H1 (cell line): ENCODE measurements at regions not wholly inside any gene's neighbourhood (a gene's known extent, or its start where the extent isn't known, plus 50 kb on each side); places are given as distances from the start of the nearest gene placed in this dataset.

Experiments used
- CTCF ChIA-PET: fragments of 300-600 bp; sonication (Branson Sonifier 250); formaldehyde crosslinking; loops from one replicate; lab custom pipeline; 2021; ENCODE audit not compliant: partially characterized antibody; lab: Charles Lee
- POLR2A ChIA-PET: fragments of 300-600 bp; sonication (Branson Sonifier 250); formaldehyde crosslinking; loops from one replicate; lab custom pipeline; 2021; ENCODE audit warnings: inconsistent platforms; ENCODE audit not compliant: partially characterized antibody; lab: Charles Lee
- DNase-seq, 2 experiments: peaks; one replicate each; pipeline versions ENCODE4 v3.0.0 to v3.0.0-alpha.2; 2010 to 2022; ENCODE audit warnings: low spot score in 2 of 2, low read depth in 1 of 2, mixed read lengths in 1 of 2
- FAIRE-seq: peaks from 2 replicates; lab custom pipeline; 2011; peaks lifted over from hg19 to GRCh38; lab: Jason Lieb, UNC
- H2AFZ ChIP-seq: 2 replicates; pipeline ENCODE4 v1.8.1; 2012; ENCODE audit warnings: low read length, inconsistent platforms
- H2AK5ac ChIP-seq: 2 replicates; pipeline ENCODE4 v1.6.1; 2013; ENCODE audit warnings: low read depth, low read length
- H2BK120ac ChIP-seq: replicated peaks from 2 replicates; pipeline ENCODE3; 2013; ENCODE audit warnings: low read depth, low read length, inconsistent platforms
- H2BK12ac ChIP-seq: 2 replicates; pipeline ENCODE4 v1.6.1; 2013; ENCODE audit warnings: low read depth, low read length
- H2BK15ac ChIP-seq: 2 replicates; pipeline ENCODE4 v1.6.1; 2013; ENCODE audit warnings: low read length
- H2BK20ac ChIP-seq: 2 replicates; pipeline ENCODE4 v1.6.1; 2013; ENCODE audit warnings: low read length
- H2BK5ac ChIP-seq: 2 replicates; pipeline ENCODE4 v1.6.1; 2013; ENCODE audit warnings: low read depth, low read length
- H3K14ac ChIP-seq: 2 replicates; pipeline ENCODE4 v1.6.1; 2013; ENCODE audit warnings: inconsistent platforms; ENCODE audit not compliant: insufficient read length
- H3K18ac ChIP-seq: 2 replicates; pipeline ENCODE4 v1.6.1; 2013; ENCODE audit warnings: low read length; ENCODE audit errors: extremely low read depth
- H3K23ac ChIP-seq: 2 replicates; pipeline ENCODE4 v1.6.1; 2013; ENCODE audit warnings: inconsistent platforms; ENCODE audit not compliant: insufficient read length
- H3K23me2 ChIP-seq: 2 replicates; pipeline ENCODE4 v1.6.1; 2013; ENCODE audit warnings: low read depth, low read length
- H3K27ac ChIP-seq: 2 replicates; pipeline ENCODE4 v1.6.1; 2011; ENCODE audit warnings: low read depth, low read length, inconsistent platforms
- H3K27me3 ChIP-seq, 4 experiments: replicated peaks in 1 of 4; 1 replicate in 1 of 4; 2 replicates in 3 of 4; pipeline versions ENCODE4 v1.6.1 to v1.8.1; 2011 to 2013; ENCODE audit warnings: low read length in 3 of 4, mild to moderate bottlenecking in 3 of 4, inconsistent platforms in 2 of 4, mixed read lengths in 2 of 4, moderate library complexity in 1 of 4; ENCODE audit not compliant: control insufficient read depth in 3 of 4, insufficient read depth in 3 of 4; ENCODE audit errors: extremely low read depth in 1 of 4
- H3K36me3 ChIP-seq, 4 experiments: 2 replicates each; pipeline versions ENCODE4 v1.6.1 to v1.8.1; 2011 to 2013; ENCODE audit warnings: mild to moderate bottlenecking in 4 of 4, low read length in 3 of 4, moderate library complexity in 2 of 4, control low read depth in 1 of 4, inconsistent platforms in 1 of 4; ENCODE audit not compliant: insufficient read depth in 4 of 4, control insufficient read depth in 2 of 4
- H3K4ac ChIP-seq: replicated peaks from 2 replicates; pipeline ENCODE3; 2013; ENCODE audit warnings: low read length, low read depth, mixed read lengths, inconsistent platforms; ENCODE audit not compliant: insufficient read length
- H3K4me1 ChIP-seq, 4 experiments: replicated peaks in 1 of 4; 1 replicate in 1 of 4; 2 replicates in 3 of 4; pipeline versions ENCODE4 v1.6.1 to v1.8.1; 2011 to 2013; ENCODE audit warnings: low read length in 3 of 4, inconsistent platforms in 2 of 4, mixed read lengths in 1 of 4; ENCODE audit not compliant: insufficient read depth in 4 of 4, control insufficient read depth in 3 of 4
- H3K4me2 ChIP-seq, 2 experiments: 2 replicates each; pipeline versions ENCODE4 v1.6.1 to v1.8.1; 2011 to 2013; ENCODE audit warnings: low read depth in 2 of 2, low read length in 2 of 2, control low read depth in 1 of 2, inconsistent platforms in 1 of 2, mild to moderate bottlenecking in 1 of 2; ENCODE audit not compliant: insufficient read depth in 1 of 2
- H3K4me3 ChIP-seq, 4 experiments: fragments of 200-600, 300-600 bp in 1 of 4; sonication (generic), shearing (Covaris generic), sonication (Bioruptor Twin) in 1 of 4; 2 replicates each; pipeline versions ENCODE4 v1.5.1 to v1.8.1; 2011 to 2016; ENCODE audit warnings: low read length in 4 of 4, low read depth in 3 of 4, control low read depth in 2 of 4, inconsistent platforms in 2 of 4, mild to moderate bottlenecking in 2 of 4, mixed read lengths in 1 of 4, moderate library complexity in 1 of 4; ENCODE audit not compliant: insufficient read depth in 2 of 4; ENCODE audit errors: extremely low read depth in 1 of 4
- H3K56ac ChIP-seq: replicated peaks from 2 replicates; pipeline ENCODE3; 2013; ENCODE audit warnings: low read depth, mild to moderate bottlenecking, mixed read lengths, low read length, inconsistent platforms; ENCODE audit not compliant: insufficient read length
- H3K79me1 ChIP-seq: 2 replicates; pipeline ENCODE4 v1.6.1; 2013; ENCODE audit warnings: low read depth, low read length, control low read depth
- H3K79me2 ChIP-seq, 2 experiments: 2 replicates each; pipeline versions ENCODE4 v1.6.1 to v1.8.1; 2012 to 2013; ENCODE audit warnings: low read length in 2 of 2, mild to moderate bottlenecking in 2 of 2, inconsistent platforms in 1 of 2; ENCODE audit not compliant: insufficient read depth in 2 of 2, control insufficient read depth in 1 of 2
- H3K9ac ChIP-seq, 4 experiments: replicated peaks in 1 of 4; 1 replicate in 1 of 4; 2 replicates in 3 of 4; pipeline versions ENCODE4 v1.6.1 to v1.8.1; 2011 to 2013; ENCODE audit warnings: low read depth in 3 of 4, low read length in 3 of 4, control low read depth in 2 of 4, mild to moderate bottlenecking in 2 of 4, moderate library complexity in 2 of 4, inconsistent platforms in 1 of 4; ENCODE audit errors: extremely low read depth in 1 of 4
- H3K9me3 ChIP-seq, 2 experiments: 2 replicates each; pipeline versions ENCODE4 v1.6.1 to v1.8.1; 2012 to 2013; ENCODE audit warnings: mild to moderate bottlenecking in 2 of 2, moderate library complexity in 2 of 2, control low read depth in 1 of 2, inconsistent platforms in 1 of 2, low read depth in 1 of 2, low read length in 1 of 2, mixed read lengths in 1 of 2; ENCODE audit not compliant: insufficient read depth in 2 of 2
- H4K20me1 ChIP-seq, 2 experiments: replicated peaks in 1 of 2; 2 replicates each; pipeline versions ENCODE3 to v1.8.1; 2011 to 2013; ENCODE audit warnings: inconsistent platforms in 2 of 2, low read length in 2 of 2, mild to moderate bottlenecking in 1 of 2; ENCODE audit not compliant: insufficient read depth in 2 of 2, control insufficient read depth in 1 of 2
- H4K5ac ChIP-seq: 2 replicates; pipeline ENCODE4 v1.6.1; 2013; ENCODE audit warnings: low read length, low read depth, mixed read lengths, inconsistent platforms; ENCODE audit not compliant: insufficient read length
- H4K8ac ChIP-seq: 2 replicates; pipeline ENCODE4 v1.8.0; 2013; ENCODE audit warnings: mild to moderate bottlenecking, moderate library complexity, low read length, inconsistent platforms; ENCODE audit not compliant: insufficient read depth; ENCODE audit errors: extremely low read depth
- H4K91ac ChIP-seq: replicated peaks from 2 replicates; pipeline ENCODE3; 2013; ENCODE audit warnings: low read length, mixed read lengths, inconsistent platforms; ENCODE audit not compliant: insufficient read length
- CHD2 ChIP-seq: IDR thresholded peaks from 2 replicates; pipeline ENCODE4 v1.6.1; 2012; ENCODE audit warnings: low read length, improper control_type of control experiment
- TAF7 ChIP-seq: optimal IDR thresholded peaks from 2 replicates; pipeline ENCODE3; 2011; ENCODE audit warnings: low read depth, mild to moderate bottlenecking, inconsistent platforms, low read length, moderate library complexity, borderline replicate concordance
- TBP ChIP-seq: IDR thresholded peaks from 2 replicates; pipeline ENCODE4 v1.6.1; 2011; ENCODE audit warnings: low read depth, low read length, improper control_type of control experiment
- WGBS, 2 experiments: shearing (Covaris generic) in 1 of 2; methylation state at CpG; one replicate each; pipeline versions ENCODE4 v1.1.6 to v1.1.7; 2013 to 2015; ENCODE audit warnings: low lambda C conversion rate in 2 of 2, mixed read lengths in 2 of 2, inconsistent platforms in 1 of 2, low coverage in 1 of 2, missing lambda C conversion rate in 1 of 2; ENCODE audit not compliant: insufficient replicate concordance in 2 of 2, insufficient coverage in 1 of 2, insufficient read length in 1 of 2; ENCODE audit errors: extremely low coverage in 1 of 2, missing lambda C conversion rate in 1 of 2; 5-methylcytosine and 5-hydroxymethylcytosine counted together

GRCh38 chr9:95627802-95628201, 111.0 kb upstream of the PTCH1 start:
- Histone ChIP-seq H2BK5ac (0 out of 2 replicates have a peak overlapping the region, but pooled peaks have one; percentile 37), H3K79me2 (no peaks in the 10 kb centered on the region), H3K18ac (no peak overlapping the region), H3K14ac (no peak overlapping the region), H3K23me2 (no peaks in the 10 kb centered on the region), H3K56ac (no peak overlapping the region), H2BK20ac (no peak overlapping the region), H2AK5ac (no peak overlapping the region), H4K91ac (no peak overlapping the region), H3K79me1 (no peaks in the 10 kb centered on the region), H3K9ac (no peak overlapping the region), H3K27ac (no peak overlapping the region), H3K27me3 (no peaks in the 10 kb centered on the region), H3K4ac (no peak overlapping the region), H3K4me2 (no peak overlapping the region), H2BK15ac (no peak overlapping the region), H3K23ac (no peak overlapping the region), H2BK120ac (no peak overlapping the region), H4K20me1 (no peaks in the 10 kb centered on the region), H3K9me3 (no peaks in the 10 kb centered on the region), H2BK12ac (no peak overlapping the region), H3K4me1 (peaks cover 0 to 2% (median 0%) of the 10 kb centered on the region in 4 experiments; a peak in 1 of 7 replicates), H3K4me3 (no peak overlapping the region), H4K8ac (no peak overlapping the region), H3K36me3 (no peaks in the 10 kb centered on the region), H4K5ac (no peak overlapping the region), H2AFZ (no peak overlapping the region)
- POLR2A ChIA-PET: no interaction called here
- CTCF ChIA-PET: no interaction called here
- TF ChIP-seq TAF7 (no peak), TBP (no peak), CHD2 (no peak)
- DNase-seq (no peak), FAIRE-seq (no peak)
- WGBS, 2 experiments: 86% methylated on average over 8 of the region's 8 CpGs; no CpG with 5 or more reads in 1 of the 2 experiments
